Omental fat pad (tissue), 3 donors: ENCODE measurements at regions not wholly inside any gene's neighbourhood (a gene's known extent, or its start where the extent isn't known, plus 50 kb on each side); places are given as distances from the start of the nearest gene placed in this dataset.

Experiments
- ATAC-seq: fragments of 150-250 bp; one replicate; pipeline ENCODE4 v1.9.1; 2016; ENCODE audit warnings: mild to moderate bottlenecking, moderate library complexity; ENCODE audit not compliant: low FRiP score
- DNase-seq: peaks from one replicate; pipeline ENCODE4 v3.0.0-alpha.2; 2019; ENCODE audit warnings: low spot score
- TF ChIP-seq, protein P1 (sequence below), 3 donors: fragments of 450-650 bp; IDR thresholded peaks; one replicate each; pipeline ENCODE4 v1.5.1; 2016 to 2017; ENCODE audit warnings: antibody characterized with exemption in 3 of 3, mild to moderate bottlenecking in 3 of 3, moderate library complexity in 2 of 3

DNA sequence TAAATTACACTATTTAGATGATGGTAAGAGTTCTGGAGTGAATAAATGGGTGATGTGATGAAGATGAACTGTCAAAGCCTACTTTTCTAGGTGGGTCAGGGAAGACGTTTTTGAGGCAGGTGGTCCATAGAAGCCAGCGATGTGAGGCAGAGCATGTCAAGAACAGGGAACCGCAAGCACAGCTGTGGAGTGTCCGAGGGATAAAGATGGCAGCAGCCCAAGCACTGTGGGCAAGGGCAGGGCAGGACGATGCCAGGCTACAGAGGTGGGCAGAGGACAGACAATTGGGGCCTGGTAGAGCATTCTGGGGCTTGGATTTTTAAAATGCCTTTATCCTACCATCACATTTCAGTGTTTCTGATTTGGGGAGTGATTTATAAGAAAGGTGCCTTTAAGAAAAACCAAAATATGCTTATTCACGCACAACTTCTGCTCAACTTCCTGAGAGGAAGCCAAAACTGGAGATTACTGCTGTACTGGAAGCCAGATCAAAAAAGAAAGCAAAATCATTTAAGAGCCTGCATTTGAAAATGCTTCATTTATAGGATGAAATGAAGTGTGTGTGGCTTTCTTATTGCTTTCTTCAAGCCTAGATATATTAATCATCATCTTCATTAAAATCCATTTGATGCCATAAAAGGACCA, 119.0 kb upstream of the WDR17 start:
- ATAC-seq, result no peak
- TF ChIP-seq, protein P1, sequence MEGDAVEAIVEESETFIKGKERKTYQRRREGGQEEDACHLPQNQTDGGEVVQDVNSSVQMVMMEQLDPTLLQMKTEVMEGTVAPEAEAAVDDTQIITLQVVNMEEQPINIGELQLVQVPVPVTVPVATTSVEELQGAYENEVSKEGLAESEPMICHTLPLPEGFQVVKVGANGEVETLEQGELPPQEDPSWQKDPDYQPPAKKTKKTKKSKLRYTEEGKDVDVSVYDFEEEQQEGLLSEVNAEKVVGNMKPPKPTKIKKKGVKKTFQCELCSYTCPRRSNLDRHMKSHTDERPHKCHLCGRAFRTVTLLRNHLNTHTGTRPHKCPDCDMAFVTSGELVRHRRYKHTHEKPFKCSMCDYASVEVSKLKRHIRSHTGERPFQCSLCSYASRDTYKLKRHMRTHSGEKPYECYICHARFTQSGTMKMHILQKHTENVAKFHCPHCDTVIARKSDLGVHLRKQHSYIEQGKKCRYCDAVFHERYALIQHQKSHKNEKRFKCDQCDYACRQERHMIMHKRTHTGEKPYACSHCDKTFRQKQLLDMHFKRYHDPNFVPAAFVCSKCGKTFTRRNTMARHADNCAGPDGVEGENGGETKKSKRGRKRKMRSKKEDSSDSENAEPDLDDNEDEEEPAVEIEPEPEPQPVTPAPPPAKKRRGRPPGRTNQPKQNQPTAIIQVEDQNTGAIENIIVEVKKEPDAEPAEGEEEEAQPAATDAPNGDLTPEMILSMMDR (IDR thresholded peaks at IDR 0.05), result no peak
- no peak for DNase-seq

DNA sequence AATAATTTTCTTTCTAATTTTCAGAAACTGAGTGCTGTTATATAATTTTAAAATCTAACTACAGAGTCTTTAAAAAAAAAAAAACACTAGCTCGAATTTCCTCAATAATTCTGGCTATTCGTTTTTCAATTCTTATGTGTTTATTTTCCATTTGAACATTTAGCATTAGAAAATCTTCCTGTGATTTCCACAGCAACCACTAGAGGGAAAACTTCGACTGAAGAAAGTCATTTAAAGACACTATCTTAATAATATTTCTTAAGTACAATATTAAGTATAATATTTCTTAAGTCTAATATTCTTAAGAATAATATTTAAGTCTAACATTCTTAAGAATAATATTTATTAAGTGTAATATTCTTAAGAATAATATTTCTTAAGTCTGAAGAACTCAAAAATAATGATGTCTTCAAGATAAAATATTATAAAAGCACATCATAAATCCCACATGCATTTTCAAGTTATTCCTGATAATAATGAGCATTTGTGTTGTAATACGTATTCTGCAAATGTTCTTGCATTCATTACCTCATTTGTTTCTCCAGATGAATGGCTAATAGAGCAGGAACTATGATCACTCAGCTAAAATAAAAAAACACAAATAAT, 118.4 kb upstream of the WDR17 start:
- ATAC-seq, result no peak
- TF ChIP-seq, protein P1 (IDR thresholded peaks at IDR 0.05), result no peak
- no peak for DNase-seq

DNA sequence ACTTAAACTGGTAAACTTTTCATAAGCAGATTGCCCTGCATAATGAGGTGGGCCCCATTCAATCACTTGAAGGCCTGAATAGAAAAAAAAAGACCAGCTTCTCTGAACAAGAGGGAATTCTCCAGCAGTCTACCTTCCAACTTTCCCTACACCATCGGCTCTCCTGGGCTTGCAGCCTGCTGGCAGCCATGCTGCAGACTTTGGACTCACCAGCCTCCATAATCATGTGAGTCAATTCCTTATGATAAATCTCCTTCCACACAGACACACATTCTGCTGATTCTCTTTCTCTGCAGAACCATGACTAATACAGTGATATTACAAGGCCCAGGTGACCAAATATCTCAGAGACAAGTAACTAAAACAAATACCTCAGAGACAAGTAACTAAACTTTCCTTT, 113.8 kb upstream of the WDR17 start:
- TF ChIP-seq, protein P1 (IDR thresholded peaks at IDR 0.05), result no peak
- no peak for ATAC-seq
- DNase-seq, result no peak

DNA sequence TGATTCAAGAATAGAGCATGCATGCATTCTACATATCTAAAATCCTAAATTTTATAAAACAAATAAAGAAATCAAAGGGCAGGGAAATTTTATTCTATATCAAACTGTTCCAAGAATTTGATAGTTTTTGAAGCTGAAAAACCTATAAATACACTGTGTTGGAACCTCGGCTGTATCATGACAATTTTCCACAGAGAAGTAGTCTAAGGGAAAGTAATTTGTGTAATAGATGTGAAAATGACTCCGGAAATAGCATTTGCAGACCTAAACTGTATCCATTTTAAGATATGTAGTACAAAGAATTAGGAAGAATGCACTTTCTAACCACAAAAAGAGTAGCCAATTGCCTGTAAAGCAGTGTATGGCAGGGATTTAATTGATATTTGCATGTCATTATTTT, 112.5 kb upstream of the WDR17 start:
- no peak for DNase-seq
- TF ChIP-seq, protein P1 (IDR thresholded peaks at IDR 0.05), result no peak
- ATAC-seq, result no peak

DNA sequence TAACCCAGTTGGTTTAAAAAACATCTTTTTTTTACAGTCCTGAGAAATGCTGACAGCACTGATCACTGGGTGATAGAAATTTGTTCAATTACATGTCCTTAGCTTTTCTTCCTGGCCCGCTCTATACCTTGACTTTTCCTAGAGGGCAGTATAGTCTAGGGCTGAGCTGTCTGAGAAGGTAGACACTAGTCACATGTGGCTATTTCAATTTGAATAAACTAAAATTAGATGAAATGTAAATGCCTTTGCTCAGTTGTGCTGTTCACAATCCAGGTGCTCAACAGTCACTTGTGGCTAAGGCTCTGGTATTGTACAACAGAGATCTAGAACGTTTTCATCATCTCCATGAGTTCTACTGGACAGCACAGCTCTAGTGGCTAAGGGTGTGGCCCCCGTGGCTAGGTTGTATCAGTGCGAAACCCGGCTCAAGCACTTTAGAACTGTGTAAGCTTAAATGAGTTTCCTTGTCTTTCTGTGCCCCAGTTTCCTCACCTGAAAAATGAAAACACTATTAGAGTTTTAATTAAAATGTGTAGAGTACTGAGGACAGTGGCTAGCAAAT, 111.6 kb upstream of the WDR17 start:
- TF ChIP-seq, protein P1 (IDR thresholded peaks at IDR 0.05), result no peak
- no peak for DNase-seq
- ATAC-seq, result no peak

DNA sequence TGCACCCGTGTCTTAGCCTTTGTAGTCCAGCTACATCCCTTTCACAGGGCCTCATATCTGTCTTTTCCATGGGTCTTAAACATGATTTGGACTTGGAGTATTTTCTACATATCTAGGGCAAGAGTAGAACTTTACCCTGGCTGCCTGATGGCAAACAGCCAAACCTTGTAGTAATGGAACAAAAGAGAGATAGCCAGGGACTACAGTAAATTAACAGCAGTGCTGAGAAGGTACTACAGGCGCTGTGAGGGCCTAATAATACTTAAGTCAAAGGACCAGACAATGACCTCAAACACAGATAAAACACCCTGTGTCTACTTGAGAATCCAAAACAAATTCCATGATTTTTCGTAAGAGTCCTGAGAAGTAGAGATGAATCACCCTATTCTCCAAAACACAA, 111.0 kb upstream of the WDR17 start:
- ATAC-seq, result no peak
- DNase-seq, result no peak
- TF ChIP-seq, protein P1 (IDR thresholded peaks at IDR 0.05), result no peak

DNA sequence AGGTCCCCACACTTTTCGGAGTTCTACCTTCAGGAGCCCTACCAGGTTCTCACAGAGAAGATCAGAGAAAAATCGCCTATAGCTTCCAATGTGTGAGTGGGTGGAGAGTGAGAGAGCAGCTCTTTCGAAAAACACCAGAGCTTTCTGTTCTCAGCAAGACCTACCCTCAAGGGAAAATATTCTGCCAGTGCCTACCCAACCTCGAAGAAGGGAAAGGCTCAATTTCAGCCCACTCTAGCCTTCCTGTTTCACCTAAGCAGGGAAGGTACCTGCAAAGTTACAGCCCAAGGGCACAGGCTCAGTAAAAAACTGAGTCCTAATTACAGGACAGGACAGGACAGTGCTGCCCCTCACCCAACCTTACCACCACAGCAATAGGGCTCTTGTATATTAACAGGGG, 104.0 kb upstream of the WDR17 start:
- DNase-seq (no peak), ATAC-seq (no peak)

More for the DNA sequence above, 104.0 kb upstream of the WDR17 start:
- TF ChIP-seq, protein P1 (IDR thresholded peaks at IDR 0.05), result no peak
